ENCODE measurements at regions not wholly inside any gene's neighbourhood (a gene's known extent, or its start where the extent isn't known, plus 50 kb on each side); places are given as distances from the start of the nearest gene placed in this dataset.
A peak's percentile ranks its signal among the peaks of the same experiment; 100 is the strongest.
"Not testable (repeated sequence)": the region's sequence is repeated elsewhere in the genome, so short reads cannot be mapped to it uniquely, and the experiment has no call there.

DNA sequence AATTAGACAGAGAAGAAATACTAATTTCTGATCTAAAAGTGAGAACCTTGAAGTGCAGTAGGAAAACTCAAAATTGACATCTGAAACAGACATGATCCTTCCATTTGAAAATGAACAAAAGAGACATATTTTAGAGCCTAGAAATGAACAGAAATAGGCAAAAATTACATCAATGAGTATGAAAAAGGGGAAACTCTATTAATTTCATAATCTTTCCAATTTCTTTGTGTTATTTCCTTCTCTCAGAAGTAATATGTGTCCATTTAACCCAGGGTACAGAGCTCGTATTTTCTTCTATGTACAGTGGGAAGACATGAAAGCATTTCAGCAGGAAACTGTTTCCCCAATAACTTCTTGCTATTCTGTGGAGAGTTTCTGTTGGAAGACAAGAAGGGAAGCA is 263.1 kb downstream of the CGGBP1 start:
- DNase-seq (ENCODE audit: low read depth, low spot score) = no peak

DNA sequence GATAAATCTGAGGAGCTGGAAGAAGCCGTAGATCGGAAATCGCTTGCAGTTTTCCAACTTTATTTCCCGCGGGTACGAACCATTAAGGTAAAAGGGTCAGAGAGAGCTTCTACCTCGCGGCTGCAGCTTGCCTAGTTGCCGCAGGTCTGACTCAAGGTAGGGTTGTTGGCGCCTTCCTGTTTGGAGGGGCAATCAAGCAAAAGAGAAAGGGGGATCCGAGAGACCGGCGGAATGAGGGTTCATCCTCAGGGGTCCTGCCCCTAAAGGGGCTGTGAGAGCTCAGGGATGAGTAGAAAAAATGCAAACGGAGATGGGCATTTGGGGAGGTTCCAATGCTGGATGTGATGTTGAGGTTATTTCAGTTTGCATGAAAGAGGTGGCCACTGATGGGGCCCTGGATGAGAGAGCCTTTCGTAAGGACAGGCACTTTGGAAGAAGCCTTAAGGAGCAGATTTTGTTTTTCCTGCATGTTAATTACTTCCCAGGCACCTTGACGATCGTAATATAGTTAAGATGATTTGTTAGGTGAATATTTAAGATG is 265.4 kb downstream of the CGGBP1 start:
- no peak for DNase-seq (ENCODE audit: low read depth, low spot score)

GRCh38 chr3:87792534-87793336 is 266.1 kb downstream of the CGGBP1 start, which contains the start of gene HTR1F:
HTR1F (plus strand) TSS chr3:87792706.
- peak; percentile 78 for DNase-seq (ENCODE audit: low read depth, low spot score)

- DNase-seq (ENCODE audit: low read depth, low spot score) = no peak
Measured at GRCh38 chr3:87792198-87792533, 266.6 kb downstream of the CGGBP1 start.

DNA sequence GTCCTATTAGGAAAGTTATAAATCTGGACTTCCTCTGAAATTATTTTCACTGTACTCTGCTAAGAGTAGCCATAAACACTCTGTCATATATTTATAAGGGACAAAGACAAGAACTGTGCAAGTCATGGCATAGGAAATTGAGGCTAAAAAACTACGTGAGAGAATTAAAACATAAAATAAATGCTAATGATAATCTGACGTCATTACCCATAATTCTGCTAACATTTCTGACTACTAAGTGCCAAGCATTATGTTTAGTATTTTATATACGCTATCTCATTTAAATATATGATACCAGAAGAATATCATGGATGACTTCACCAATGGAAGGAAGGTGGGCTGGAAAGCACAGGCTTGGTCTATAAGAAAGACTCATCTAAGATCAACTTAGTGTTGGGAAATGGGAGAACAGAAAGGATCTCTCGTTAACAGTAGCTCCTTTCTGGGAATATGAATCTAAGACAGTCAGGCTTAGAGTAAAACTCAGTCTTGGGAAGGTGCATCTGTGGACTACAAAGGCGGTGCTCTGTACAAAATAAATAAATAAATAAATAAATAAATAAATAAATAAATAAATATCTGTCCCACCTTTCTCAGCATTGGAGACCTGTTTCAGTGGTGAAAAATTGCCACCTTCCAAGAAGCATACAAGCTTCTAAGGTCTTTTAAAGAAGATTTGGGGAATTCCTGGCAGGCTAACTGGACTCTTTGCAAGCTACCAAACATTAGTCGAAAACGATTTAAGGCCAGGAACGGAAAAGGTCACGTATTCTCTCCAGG is 267.4 kb downstream of the CGGBP1 start:
- DNase-seq (ENCODE audit: low read depth, low spot score) = no peak

GRCh38 chr3:87789049-87789448 is 269.8 kb downstream of the CGGBP1 start:
- DNase-seq (ENCODE audit: low read depth, low spot score) = not testable (repeated sequence)

DNA sequence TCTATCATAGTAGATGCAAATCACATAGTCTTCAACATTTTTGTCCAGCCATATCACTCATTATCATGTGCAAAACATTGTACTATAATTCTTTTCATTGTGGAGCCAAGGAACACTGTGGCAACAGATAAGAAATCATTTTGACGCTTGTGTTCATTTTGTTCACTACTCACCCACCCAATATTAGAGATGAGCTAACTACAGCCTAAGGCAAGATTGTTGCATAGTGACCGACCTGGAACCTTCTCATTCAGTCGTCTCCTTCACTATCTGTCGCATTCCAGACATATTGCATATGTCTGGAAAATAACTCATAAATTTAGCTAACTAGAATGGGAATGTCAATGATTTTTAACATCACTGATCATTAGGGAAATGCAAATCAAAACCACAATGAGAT is 270.3 kb downstream of the CGGBP1 start:
- DNase-seq (ENCODE audit: low read depth, low spot score) = no peak

DNA sequence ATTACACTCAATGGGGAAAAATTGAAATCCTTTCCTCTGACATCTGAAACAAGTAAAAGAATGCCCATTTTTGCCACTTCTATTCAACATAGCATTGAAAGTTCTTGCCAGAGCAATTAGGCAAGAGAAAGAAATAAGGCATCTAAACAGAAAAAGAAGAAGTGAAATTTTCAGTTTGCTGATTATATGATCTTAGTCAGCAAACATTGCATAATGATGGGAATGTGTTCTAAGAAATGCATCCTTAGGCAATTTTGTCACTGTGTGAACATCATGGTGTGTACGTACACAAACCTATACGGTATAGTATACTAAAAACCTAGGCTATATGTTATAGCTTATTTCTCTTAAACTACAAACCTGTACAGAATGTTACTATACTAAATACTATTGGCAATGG is 278.0 kb downstream of the CGGBP1 start:
- no peak for DNase-seq (ENCODE audit: low read depth, low spot score)

- DNase-seq (ENCODE audit: low read depth, low spot score) = no peak
Measured at GRCh38 chr3:87778876-87779275, 279.9 kb downstream of the CGGBP1 start.

- DNase-seq (ENCODE audit: low read depth, low spot score) = peak; percentile 24
Measured at GRCh38 chr3:87771337-87772192, 287.2 kb downstream of the CGGBP1 start.

- DNase-seq (ENCODE audit: low read depth, low spot score) = no peak
Measured at GRCh38 chr3:87766721-87767120, 292.1 kb downstream of the CGGBP1 start.

- DNase-seq (ENCODE audit: low read depth, low spot score) = no peak
Measured at GRCh38 chr3:87765256-87765655, 293.5 kb downstream of the CGGBP1 start.

DNA sequence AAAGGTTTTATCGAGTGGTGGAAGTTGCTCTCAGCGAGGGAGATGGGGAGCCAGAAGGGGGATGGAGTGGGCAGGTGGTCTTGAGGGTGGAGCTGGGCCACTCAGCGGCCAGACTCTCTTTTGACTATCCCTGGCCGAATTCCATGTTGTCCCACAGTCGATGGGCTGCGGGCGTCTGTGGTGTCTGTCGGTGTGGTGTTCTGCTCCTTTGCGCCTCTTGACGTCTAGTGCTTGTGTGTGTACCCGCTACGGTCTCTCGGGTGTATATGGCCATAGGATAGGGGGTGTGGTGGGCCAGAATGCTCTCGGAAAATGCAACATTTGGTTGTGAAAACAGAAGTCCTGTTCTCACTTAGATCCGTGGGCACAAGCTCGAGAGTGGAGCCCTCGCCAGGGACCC is 297.0 kb downstream of the CGGBP1 start:
- DNase-seq (ENCODE audit: low read depth, low spot score) = no peak

- no peak for DNase-seq (ENCODE audit: low read depth, low spot score)
Measured at GRCh38 chr3:87761341-87761740, 297.5 kb downstream of the CGGBP1 start.

GRCh38 chr3:87756616-87757015 is 302.2 kb downstream of the CGGBP1 start:
- DNase-seq (ENCODE audit: low read depth, low spot score) = no peak

DNA sequence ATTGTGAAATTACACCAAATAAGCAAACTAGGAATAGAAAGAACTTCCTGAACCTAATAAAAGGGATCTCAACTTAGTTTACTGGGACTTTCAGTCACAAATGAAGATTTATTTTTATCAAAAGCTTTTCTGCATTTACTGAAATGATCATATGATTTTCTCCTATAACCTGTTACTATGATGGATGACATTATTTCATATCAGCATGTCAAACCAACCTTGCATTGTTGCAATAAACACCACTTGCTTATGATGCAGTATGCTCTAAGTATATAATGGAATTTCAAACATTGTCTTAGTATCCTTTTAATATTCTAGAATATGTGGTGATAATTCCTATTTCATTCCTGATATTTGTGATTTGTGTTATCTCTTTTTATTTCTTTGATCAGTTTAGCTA is 303.0 kb downstream of the CGGBP1 start:
- no peak for DNase-seq (ENCODE audit: low read depth, low spot score)

DNA sequence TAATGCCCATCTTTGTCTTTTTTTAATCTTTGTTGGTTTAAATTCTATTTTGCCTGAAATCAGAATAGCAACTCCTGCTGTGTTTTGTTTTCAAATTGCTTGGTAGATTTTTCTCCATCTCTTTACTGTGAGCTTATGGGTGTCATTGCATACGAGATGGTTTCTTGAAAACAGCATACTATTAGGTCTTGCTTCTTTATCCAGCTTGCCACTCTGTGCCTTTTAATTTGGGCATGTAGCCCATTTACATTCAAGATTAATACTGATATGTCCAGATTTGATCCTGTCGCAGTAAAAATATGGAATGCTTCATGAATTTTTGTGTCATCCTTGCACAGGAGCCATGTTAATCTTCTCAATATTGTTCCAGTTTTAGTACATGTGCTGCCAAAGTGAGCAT is 316.6 kb downstream of the CGGBP1 start:
- DNase-seq (ENCODE audit: low read depth, low spot score) = no peak

DNA sequence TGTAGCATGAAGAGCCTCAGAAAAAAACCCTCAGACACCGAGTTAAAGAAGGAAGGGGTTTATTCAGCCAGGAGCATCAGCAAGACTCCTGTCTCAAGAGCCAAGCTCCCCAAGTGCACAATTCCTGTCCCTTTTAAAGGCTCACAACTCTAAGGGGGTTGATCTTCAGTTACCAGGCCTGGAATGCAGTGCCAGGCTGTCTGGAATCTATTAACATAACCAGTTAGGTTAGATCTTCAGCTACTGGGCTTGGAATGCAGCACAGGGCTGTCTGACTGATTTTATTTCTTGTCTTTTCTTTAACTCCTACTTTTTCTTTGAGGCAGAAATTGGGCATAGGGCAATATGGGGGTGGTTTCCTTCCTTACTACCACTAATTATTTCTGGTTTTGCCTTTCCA is 317.9 kb downstream of the CGGBP1 start:
- peak; percentile 6 for DNase-seq (ENCODE audit: low read depth, low spot score)

- not testable (repeated sequence) for DNase-seq (ENCODE audit: low read depth, low spot score)
Measured at GRCh38 chr3:87737817-87738216, 321.0 kb downstream of the CGGBP1 start.

DNA sequence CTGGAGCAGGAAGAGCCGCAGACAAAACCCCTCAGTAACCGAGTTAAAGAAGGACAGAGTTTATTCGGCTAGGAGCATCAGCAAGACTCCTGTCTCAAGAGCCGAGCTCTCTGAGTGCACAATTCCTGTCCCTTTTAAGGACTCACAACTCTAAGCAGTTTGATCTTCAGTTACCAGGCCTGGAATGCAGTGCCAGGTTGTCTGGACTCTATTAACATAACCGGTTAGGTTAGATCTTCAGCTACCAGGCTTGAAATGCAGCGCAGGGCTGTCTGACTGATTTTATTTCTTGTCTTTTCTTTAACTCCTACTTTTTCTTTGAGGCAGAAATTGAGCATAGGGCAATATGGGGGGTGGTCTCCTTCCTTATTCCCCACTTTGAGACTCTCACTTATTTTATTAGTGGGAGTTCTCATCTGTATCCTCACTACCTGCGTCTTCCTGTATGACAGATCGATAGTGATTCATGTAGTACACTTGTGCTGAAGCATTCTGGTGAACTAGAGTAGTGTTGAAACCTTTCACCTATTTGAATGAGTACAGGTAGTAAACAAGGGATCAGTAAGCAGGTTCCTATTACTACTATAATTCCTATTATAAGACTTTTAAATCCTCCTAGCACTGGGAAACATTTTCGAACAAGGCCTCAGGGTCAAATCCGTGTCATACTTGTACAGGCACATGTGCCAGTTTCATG is 325.0 kb downstream of the CGGBP1 start:
- peak; percentile 57 for DNase-seq (ENCODE audit: low read depth, low spot score)

GRCh38 chr3:87732294-87732693 is 326.5 kb downstream of the CGGBP1 start:
- DNase-seq (ENCODE audit: low read depth, low spot score) = no peak

Data from ELF-1 (cell line).